ENCODE measurements at regions not wholly inside any gene's neighbourhood (a gene's known extent, or its start where the extent isn't known, plus 50 kb on each side); places are given as distances from the start of the nearest gene placed in this dataset.

DNA sequence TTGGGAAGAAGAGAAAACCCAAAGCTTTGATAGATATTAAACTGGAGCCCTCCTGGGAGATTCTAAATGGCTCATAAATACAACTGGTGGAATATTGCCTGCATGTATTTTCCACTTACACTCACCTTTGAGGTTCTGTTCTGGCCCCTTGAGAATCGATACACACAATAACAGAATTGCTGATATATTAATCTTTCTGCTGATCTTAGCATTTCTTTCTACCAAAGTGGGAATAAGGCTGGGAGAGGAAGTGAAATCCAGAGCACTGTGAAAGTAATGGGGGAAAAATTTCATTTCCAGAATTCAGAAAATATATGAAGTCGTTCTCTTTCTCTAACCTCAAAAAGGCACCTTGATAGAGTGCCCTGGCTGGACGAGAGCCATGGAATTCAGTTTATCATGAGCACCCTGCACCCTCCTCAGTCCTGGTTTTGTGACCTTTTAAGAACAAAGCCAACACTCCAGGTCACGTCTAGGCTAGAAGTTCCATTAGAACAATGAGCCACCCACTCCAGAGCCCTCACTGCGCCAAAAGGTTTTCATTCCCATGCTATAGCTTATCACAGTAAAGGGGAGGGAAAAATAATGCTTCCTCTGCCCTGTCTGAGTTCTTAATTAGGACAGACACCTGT lies 244.5 kb downstream of the CD83 start:
- no peak for DNase-seq
- Mint-ChIP-seq H3K9me3 (ENCODE audit: unreplicated experiment) (no peaks in the 10 kb centered on the region), H3K4me3 (ENCODE audit: unreplicated experiment) (no peak overlapping the region), H3K4me1 (ENCODE audit: low read depth, unreplicated experiment) (no peaks in the 10 kb centered on the region), H3K27me3 (ENCODE audit: unreplicated experiment) (peaks cover under 1% of the 10 kb centered on the region), H3K27ac (ENCODE audit: unreplicated experiment) (no peak overlapping the region), H3K36me3 (ENCODE audit: unreplicated experiment) (no peaks in the 10 kb centered on the region)
- TF ChIP-seq, protein P1, sequence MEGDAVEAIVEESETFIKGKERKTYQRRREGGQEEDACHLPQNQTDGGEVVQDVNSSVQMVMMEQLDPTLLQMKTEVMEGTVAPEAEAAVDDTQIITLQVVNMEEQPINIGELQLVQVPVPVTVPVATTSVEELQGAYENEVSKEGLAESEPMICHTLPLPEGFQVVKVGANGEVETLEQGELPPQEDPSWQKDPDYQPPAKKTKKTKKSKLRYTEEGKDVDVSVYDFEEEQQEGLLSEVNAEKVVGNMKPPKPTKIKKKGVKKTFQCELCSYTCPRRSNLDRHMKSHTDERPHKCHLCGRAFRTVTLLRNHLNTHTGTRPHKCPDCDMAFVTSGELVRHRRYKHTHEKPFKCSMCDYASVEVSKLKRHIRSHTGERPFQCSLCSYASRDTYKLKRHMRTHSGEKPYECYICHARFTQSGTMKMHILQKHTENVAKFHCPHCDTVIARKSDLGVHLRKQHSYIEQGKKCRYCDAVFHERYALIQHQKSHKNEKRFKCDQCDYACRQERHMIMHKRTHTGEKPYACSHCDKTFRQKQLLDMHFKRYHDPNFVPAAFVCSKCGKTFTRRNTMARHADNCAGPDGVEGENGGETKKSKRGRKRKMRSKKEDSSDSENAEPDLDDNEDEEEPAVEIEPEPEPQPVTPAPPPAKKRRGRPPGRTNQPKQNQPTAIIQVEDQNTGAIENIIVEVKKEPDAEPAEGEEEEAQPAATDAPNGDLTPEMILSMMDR (IDR thresholded peaks at IDR 0.05; ENCODE audit: partially characterized antibody, unreplicated experiment) = no peak

DNA sequence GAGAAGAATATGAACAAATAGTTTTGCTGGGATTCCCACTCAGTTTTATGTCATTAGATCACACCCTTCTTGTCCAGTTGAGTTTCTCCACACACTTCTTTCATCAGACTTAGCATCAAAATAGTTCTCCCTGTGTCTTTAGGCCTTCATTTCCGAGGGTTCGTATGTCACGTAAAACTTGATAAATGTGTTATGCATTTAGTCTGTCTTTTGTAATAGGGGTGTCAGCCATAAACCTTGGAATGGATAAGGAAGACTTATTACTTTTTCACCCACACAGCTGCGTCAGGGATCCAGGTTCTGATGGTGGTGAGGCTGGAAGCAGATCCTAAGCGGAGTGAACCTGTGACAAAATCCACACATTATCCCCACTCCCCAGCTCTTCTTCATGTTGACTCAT lies 246.8 kb downstream of the CD83 start:
- H3K27me3 Mint-ChIP-seq (ENCODE audit: unreplicated experiment) = peaks cover 1% of the 10 kb centered on the region
- no peaks in the 10 kb centered on the region for H3K36me3 Mint-ChIP-seq (ENCODE audit: unreplicated experiment)
- TF ChIP-seq, protein P1 (IDR thresholded peaks at IDR 0.05; ENCODE audit: partially characterized antibody, unreplicated experiment) = no peak
- H3K9me3 Mint-ChIP-seq (ENCODE audit: unreplicated experiment) = peaks cover 1% of the 10 kb centered on the region
- no peak overlapping the region for H3K4me3 Mint-ChIP-seq (ENCODE audit: unreplicated experiment)
- no peak overlapping the region for H3K27ac Mint-ChIP-seq (ENCODE audit: unreplicated experiment)
- H3K4me1 Mint-ChIP-seq (ENCODE audit: low read depth, unreplicated experiment) = no peaks in the 10 kb centered on the region
- DNase-seq = no peak

DNA sequence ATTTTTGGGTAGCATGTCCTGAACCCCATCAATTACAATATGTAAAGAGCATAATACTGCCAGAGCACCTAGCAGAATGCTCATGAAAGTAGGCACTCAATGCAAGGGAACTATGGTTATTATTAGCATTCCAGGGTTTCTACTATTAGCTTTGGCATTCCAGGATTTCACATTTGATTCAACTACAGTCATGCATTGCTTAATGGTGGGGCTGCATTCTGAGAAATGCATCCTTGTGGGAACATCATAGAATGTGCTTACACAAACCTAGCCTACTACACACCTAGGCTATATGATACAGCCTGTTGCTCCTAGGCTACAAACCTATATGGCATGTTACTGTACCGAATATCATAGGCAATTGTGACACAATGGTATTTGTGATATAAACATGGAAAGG lies 247.8 kb downstream of the CD83 start:
- H3K27me3 Mint-ChIP-seq (ENCODE audit: unreplicated experiment) = peaks cover 1% of the 10 kb centered on the region
- H3K4me3 Mint-ChIP-seq (ENCODE audit: unreplicated experiment) = no peak overlapping the region
- no peak for DNase-seq
- H3K9me3 Mint-ChIP-seq (ENCODE audit: unreplicated experiment) = peaks cover 1% of the 10 kb centered on the region
- no peaks in the 10 kb centered on the region for H3K36me3 Mint-ChIP-seq (ENCODE audit: unreplicated experiment)
- no peak overlapping the region for H3K27ac Mint-ChIP-seq (ENCODE audit: unreplicated experiment)
- TF ChIP-seq, protein P1 (IDR thresholded peaks at IDR 0.05; ENCODE audit: partially characterized antibody, unreplicated experiment) = no peak
- no peaks in the 10 kb centered on the region for H3K4me1 Mint-ChIP-seq (ENCODE audit: low read depth, unreplicated experiment)

DNA sequence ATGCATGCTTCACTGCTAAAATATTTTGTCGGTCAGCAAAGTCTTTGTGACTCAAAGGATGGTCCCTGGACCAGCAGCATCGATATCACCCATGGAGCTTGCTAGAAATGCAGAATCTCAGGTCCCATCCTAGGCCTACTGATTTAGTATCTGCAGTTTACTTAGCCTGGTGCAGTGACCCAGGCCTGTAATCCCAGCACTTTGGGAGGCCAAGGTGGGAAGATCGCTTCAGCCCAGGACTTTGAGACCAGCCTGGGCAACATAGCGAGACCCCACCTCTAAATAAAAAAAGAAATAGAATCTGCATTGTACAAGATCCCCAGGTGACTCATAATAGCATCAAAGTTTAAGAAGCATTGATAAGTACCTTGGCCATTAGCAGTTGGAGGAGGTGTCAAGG lies 248.7 kb downstream of the CD83 start:
- Mint-ChIP-seq H3K27me3 (ENCODE audit: unreplicated experiment) (peaks cover 1% of the 10 kb centered on the region), H3K4me1 (ENCODE audit: low read depth, unreplicated experiment) (no peaks in the 10 kb centered on the region)

DNA sequence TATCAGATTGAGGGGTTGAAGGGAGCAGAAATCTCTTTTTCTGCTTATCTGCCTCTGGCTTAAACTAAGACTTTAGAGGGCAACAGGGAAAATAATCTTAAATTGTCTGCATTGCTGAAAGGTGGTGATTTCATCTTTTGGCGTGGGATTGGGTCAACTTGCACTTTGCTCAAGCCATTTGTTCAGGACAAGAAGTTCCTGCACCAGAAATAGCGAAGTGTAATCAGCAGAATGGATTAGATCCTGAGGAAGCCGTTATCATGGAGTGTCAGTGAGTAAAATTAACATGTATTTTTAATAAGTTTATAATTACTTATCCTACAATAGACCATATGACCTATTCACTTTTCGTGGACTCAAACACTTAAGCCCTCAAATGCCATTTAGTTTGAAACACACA lies 249.3 kb downstream of the CD83 start:
- Mint-ChIP-seq H3K4me3 (ENCODE audit: unreplicated experiment) (no peak overlapping the region), H3K9me3 (ENCODE audit: unreplicated experiment) (peaks cover 1% of the 10 kb centered on the region), H3K27me3 (ENCODE audit: unreplicated experiment) (peaks cover 1% of the 10 kb centered on the region), H3K4me1 (ENCODE audit: low read depth, unreplicated experiment) (no peaks in the 10 kb centered on the region), H3K27ac (ENCODE audit: unreplicated experiment) (no peak overlapping the region), H3K36me3 (ENCODE audit: unreplicated experiment) (no peaks in the 10 kb centered on the region)
- TF ChIP-seq, protein P1 (IDR thresholded peaks at IDR 0.05; ENCODE audit: partially characterized antibody, unreplicated experiment) = no peak
- DNase-seq = no peak

More for the DNA sequence above, 248.7 kb downstream of the CD83 start:
- H3K4me3 Mint-ChIP-seq (ENCODE audit: unreplicated experiment) = no peak overlapping the region
- no peak for DNase-seq
- H3K27ac Mint-ChIP-seq (ENCODE audit: unreplicated experiment) = no peak overlapping the region
- H3K36me3 Mint-ChIP-seq (ENCODE audit: unreplicated experiment) = no peaks in the 10 kb centered on the region
- TF ChIP-seq, protein P1 (IDR thresholded peaks at IDR 0.05; ENCODE audit: partially characterized antibody, unreplicated experiment) = no peak
- peaks cover 1% of the 10 kb centered on the region for H3K9me3 Mint-ChIP-seq (ENCODE audit: unreplicated experiment)

All from glutamatergic neuron (in vitro differentiated cells).